ENCODE measurements at regions not wholly inside any gene's neighbourhood (a gene's known extent, or its start where the extent isn't known, plus 50 kb on each side); places are given as distances from the start of the nearest gene placed in this dataset.

DNA sequence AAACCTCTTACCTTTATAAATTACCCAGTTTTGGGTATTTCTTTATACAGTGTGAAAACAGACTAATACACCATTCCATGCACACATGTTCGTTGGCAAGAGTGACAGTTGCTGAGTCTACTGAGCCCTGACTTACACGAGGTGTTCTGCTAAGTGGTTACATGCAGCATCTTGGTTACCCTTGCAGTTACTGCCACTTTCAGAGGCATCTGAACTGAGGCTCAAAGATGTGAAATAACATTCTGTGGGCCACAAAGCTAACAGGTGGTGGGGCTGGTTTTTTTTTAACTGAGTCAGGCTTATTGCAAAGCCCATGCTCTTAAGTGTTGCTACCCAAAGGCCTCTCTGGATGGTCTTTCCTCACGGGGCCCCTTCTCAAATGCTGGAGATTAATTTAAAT, 54.4 kb upstream of the GTSF1L start:
- no peak for TF ChIP-seq POLR2A (IDR thresholded peaks at IDR 0.05)
- TF ChIP-seq, protein P1, sequence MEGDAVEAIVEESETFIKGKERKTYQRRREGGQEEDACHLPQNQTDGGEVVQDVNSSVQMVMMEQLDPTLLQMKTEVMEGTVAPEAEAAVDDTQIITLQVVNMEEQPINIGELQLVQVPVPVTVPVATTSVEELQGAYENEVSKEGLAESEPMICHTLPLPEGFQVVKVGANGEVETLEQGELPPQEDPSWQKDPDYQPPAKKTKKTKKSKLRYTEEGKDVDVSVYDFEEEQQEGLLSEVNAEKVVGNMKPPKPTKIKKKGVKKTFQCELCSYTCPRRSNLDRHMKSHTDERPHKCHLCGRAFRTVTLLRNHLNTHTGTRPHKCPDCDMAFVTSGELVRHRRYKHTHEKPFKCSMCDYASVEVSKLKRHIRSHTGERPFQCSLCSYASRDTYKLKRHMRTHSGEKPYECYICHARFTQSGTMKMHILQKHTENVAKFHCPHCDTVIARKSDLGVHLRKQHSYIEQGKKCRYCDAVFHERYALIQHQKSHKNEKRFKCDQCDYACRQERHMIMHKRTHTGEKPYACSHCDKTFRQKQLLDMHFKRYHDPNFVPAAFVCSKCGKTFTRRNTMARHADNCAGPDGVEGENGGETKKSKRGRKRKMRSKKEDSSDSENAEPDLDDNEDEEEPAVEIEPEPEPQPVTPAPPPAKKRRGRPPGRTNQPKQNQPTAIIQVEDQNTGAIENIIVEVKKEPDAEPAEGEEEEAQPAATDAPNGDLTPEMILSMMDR (IDR thresholded peaks at IDR 0.05) = no peak
- no peak for DNase-seq
- no peak overlapping the region for H3K27ac ChIP-seq
- no peaks in the 10 kb centered on the region for H3K9me3 ChIP-seq
- H3K4me3 ChIP-seq = no peak overlapping the region
- no peaks in the 10 kb centered on the region for H3K4me1 ChIP-seq
- no peaks in the 10 kb centered on the region for H3K27me3 ChIP-seq
- intact Hi-C loops (cut with DNase I; ENCODE audit: low total_unique reads) = no loop called here
- 76 to 89% methylated on average over 3 of the region's 3 CpGs for WGBS, 2 donors
- H3K36me3 ChIP-seq (ENCODE audit: low read depth, missing control alignments) = no peaks in the 10 kb centered on the region

DNA sequence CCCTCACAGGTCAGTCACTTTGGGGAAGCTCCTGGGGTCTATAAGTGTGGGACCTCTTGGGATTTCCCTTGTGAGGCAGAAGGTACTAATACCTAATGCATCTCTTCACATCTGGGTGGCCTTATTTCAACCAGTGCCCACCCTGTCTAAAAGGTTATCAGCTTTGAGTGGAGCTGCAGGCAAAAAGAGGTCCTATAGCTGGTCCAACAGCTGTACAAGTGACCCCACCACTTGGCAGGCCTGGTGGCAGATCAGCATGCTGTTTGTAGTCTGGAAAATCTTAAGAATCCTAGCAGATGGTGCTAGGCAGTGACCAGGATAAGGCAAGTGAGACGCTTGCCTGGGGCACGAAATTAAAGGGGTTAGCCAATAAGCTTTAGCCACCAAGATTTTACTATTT, 51.6 kb upstream of the GTSF1L start:
- Histone ChIP-seq H3K27ac (no peak overlapping the region), H3K36me3 (ENCODE audit: low read depth, missing control alignments) (no peaks in the 10 kb centered on the region), H3K4me3 (no peak overlapping the region), H3K4me1 (no peaks in the 10 kb centered on the region), H3K9me3 (no peaks in the 10 kb centered on the region), H3K27me3 (no peaks in the 10 kb centered on the region)
- intact Hi-C loops (cut with DNase I; ENCODE audit: low total_unique reads) = no loop called here
- DNase-seq = no peak
- TF ChIP-seq, protein P1 (IDR thresholded peaks at IDR 0.05) = no peak
- TF ChIP-seq POLR2A (IDR thresholded peaks at IDR 0.05) = no peak
- WGBS, 2 donors = 83 to 95% methylated on average over 2 of the region's 2 CpGs

DNA sequence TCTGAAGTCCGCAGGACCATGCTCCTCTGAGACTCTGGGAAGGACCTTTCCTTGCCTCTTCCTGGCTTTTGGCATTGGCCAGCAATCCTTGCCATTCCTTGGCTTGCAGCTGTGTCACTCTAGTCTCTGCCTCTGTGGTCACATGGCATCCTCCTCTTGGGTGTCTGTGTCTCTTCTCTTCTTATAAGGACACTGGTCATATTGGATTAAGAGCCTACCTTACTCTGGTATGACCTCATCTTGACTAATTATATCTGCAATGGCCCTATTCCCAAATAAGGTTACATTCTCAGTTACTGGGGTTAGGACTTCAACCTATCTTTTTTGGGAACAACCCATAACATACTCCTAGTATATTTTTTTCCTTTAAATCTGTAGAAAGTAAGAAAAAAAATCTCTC, 49.9 kb upstream of the GTSF1L start:
- H3K9me3 ChIP-seq = no peaks in the 10 kb centered on the region
- no peaks in the 10 kb centered on the region for H3K27me3 ChIP-seq
- H3K4me1 ChIP-seq = no peaks in the 10 kb centered on the region
- H3K36me3 ChIP-seq (ENCODE audit: low read depth, missing control alignments) = no peaks in the 10 kb centered on the region
- DNase-seq = no peak
- H3K27ac ChIP-seq = no peak overlapping the region
- TF ChIP-seq, protein P1 (IDR thresholded peaks at IDR 0.05) = no peak
- TF ChIP-seq POLR2A (IDR thresholded peaks at IDR 0.05) = no peak
- H3K4me3 ChIP-seq = no peak overlapping the region
- 85 to 100% methylated on average over 1 of the region's 1 CpG for WGBS, 2 donors
- intact Hi-C loops (cut with DNase I; ENCODE audit: low total_unique reads) = no loop called here

Small RNA genes lying in the stretch of these regions (small RNA-seq; reads per million reads assigned to genes)
- gene RNU6-639P = 0 reads per million in 2 donors

Measured in testis (tissue), 2 donors.